HG03280 (cell line): ENCODE measurements at regions not wholly inside any gene's neighbourhood (a gene's known extent, or its start where the extent isn't known, plus 50 kb on each side); places are given as distances from the start of the nearest gene placed in this dataset.
"Not testable (repeated sequence)": the region's sequence is repeated elsewhere in the genome, so short reads cannot be mapped to it uniquely, and the experiment has no call there.

Experiments used
- ATAC-seq: cut with Tn5 transposase; IDR thresholded peaks from one replicate; pipeline ENCODE4 v1.9.1; 2021; ENCODE audit warnings: mild to moderate bottlenecking, moderate library complexity; ENCODE audit not compliant: unreplicated experiment

DNA sequence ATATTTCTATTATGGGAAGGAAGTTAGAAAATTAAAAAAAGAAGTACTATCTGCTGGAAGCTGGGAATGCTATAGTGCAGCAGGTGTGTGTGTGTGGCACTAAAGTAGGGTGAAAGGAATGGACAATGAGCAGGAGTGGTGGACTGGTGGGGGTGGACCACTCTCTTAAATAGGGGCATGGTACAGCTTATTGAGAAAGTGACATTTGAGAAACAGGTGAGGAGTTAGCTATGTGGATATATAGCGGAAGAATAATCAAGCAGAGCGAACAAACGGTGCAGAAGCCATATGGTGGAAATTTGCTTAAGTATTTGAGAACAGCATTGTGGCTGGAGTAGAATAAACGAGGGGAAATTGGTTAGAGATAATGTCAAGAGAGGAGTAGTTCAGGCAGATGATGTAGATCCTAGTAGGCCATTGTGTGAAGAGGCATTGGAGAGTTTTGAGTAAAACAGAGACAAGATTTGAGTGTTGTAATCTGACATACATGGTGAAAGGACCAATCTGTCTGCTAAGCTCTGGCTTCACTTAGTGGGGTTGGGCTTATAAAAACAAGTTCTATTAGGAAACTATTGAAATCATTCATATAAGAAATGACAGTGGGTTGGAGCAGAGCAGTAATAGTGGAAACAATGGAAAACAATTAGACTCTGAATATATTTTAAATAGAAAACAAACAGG lies 149.2 kb upstream of the SYT10 start:
- no peak for ATAC-seq

DNA sequence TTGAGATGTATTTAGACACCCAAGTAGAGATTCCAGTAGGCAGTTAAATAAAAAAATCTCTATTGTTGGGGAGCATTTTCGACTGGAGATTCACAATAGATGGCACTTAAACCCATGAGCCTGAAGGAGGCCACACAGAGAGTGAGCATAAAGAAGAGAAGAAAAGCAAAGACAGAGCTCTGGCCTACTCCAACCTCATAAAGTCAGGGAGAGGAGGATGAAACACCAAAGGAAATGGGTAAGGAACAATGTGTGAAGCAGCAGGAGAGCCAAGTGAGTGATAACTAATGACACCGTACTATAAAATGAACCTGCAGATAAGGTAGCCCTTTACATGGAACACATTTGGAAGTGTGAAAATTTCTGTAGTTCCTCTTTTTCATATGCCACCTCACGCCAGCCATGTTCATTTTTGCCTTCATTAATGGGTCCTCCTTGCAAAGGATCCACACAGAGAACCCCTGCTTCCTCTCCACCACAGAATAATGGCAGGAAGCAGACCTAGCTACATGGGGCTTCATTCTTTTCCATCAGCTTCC lies 150.0 kb upstream of the SYT10 start:
- ATAC-seq: no peak

DNA sequence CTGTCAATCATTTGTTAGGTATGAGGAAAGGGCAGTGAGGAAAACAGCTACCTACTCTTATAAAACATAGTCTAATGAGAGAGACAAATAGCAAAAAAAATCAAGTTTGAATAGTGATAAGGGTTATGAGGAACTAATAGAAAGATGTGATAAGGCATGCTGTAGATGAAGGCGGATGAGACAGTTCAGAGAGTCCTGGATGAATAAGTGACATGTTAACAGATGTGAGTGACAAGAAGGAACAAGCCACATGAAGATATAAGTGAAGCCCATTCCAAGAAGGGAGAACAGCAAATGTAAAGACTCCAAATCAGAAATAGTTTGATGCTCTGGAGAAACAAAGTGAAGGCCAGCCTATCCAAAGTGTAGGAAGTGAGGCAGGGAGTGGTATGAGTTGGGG lies 154.1 kb upstream of the SYT10 start:
- ATAC-seq: no peak

DNA sequence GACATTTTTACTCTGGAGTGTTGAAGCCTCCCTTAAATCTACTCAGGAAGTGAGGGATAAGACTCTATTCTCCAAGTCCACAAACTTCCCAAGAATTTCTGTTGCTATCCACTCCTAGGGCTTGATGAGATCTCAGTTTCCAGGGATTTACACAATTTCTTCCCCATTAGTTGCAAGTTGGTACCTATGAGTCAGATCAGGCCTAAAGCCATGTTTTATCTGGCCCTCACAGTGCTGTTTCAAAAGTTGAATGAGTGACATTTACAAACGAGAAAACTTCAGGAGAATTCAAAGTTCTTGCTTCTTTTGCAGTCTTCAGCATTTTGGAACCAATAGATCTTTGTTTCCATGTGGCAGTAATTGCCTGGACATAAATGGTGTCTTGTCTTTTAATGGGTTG lies 156.4 kb upstream of the SYT10 start:
- ATAC-seq: no peak

DNA sequence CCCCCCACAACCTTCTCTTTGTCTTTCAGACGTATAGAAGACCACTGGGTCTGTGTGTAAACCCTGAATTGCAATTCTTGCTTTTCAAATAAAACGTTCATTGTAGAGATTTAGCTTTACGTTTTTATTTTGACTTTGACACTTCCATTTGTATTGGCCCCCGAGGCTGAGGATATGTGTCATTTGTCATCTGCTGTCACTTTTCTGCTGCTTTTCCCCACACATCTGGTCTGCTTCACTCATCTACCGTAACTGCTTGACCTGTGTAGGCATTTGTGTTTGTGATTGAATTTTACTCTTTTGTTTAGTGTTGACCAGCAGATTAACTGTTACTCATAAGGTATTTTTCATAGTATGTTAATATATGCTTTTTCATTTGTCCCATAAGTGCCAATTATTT lies 157.2 kb upstream of the SYT10 start:
- no peak for ATAC-seq

GRCh38 chr12:33602515-33602914 lies 162.9 kb upstream of the SYT10 start:
- ATAC-seq: no peak

GRCh38 chr12:33605757-33606156 lies 166.1 kb upstream of the SYT10 start:
- no peak for ATAC-seq

- ATAC-seq: no peak
Observed at GRCh38 chr12:33609910-33610309, 170.3 kb upstream of the SYT10 start.

- ATAC-seq: no peak
Observed at GRCh38 chr12:33614630-33615029, 175.0 kb upstream of the SYT10 start.

GRCh38 chr12:33617218-33617617 lies 177.6 kb upstream of the SYT10 start:
- no peak for ATAC-seq

DNA sequence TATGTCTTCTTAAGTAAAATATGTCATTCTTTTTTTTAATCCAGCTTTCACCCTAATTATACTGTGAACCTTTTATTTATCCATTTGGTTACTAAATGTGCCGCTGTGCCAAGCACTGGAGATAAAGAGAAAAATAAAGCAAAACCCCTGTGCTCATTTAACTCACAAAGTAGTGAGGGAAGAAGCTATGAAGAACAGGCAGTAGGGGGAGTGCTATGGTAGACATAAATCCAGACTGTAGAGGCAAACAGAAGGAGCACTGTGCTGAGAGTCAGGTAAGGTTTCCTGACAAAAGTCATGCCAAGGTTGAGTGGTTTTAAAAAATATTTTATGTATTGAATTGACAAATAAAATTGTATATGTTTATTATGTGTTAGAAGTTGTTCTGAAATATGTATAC lies 188.5 kb upstream of the SYT10 start:
- ATAC-seq: no peak

GRCh38 chr12:33634544-33634943 lies 194.9 kb upstream of the SYT10 start:
- no peak for ATAC-seq

GRCh38 chr12:33636930-33637329 lies 197.3 kb upstream of the SYT10 start:
- not testable (repeated sequence) for ATAC-seq

DNA sequence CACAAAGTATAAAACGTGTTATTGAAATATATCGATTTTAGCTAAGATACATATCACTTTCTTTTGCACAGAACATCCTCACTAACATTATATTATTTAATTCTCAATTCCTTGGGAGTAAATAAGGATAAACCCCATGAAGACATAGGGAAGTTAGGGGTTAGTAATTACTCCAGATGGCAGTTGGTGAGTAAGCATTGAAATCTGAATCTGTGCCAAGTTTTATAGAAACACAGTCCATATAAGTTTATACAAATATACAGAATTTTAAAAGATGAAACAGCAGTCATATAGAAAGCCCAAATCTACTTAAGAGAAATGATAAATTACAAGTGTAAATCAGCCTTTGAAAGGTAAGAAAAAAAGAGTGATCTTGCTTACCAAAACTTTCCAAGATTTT lies 200.4 kb upstream of the SYT10 start:
- ATAC-seq: no peak

DNA sequence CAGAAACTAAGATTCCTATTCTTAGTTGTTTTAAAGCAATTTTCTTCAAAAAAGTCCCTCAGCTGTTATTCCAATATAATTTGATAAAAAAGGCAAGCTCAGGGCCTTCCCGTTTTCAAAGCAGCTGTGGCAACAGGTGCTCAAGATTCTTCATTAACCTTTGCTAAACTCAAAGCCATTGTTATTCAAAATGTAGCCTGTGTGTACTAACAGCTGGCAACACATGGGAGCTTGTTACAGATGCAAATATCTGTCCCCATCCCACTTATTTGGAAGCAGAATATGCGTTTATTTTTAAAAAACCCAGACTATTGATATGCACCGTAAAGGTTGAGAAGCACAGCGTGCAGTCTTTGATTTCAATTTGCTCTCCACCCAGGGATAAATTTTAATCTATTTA lies 210.4 kb upstream of the SYT10 start:
- no peak for ATAC-seq

- ATAC-seq: no peak
Observed at GRCh38 chr12:33650832-33651231, 211.2 kb upstream of the SYT10 start.

DNA sequence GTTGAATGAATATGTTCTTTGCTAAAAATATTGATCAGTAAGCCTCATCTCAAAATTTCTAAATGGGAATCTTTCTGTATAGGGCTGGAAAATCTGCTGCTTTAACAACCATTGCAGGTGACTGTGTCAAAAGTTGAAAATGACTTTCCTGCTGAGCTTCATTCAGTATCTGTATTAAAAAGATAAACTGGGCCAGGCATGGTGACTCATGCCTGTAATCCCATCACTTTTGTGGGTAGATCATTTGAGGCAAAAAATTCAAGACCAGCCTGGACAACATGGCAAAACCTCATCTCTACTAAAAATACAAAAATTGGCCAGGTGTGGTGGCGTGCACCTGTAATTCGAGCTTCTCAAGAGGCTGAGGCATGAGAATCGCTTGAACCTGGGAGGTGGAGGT lies 213.7 kb upstream of the SYT10 start:
- no peak for ATAC-seq

DNA sequence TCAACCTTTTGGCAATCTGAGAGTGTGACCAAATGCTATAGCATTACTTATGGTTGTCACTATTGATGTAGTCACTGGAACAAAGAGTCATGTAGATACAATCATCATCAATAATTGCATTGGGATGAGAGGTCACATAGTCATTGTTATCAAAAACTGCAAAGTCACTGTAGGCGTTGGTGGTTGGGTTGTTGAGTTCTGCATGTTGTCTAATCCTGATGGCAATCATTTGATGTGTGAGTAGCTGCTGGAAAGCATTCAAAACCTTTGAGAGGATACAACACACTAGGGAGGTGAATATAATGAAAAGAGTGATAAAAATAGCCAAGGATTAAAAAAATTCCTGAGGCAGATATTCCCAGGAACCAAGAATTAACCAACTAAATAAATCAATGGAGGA lies 214.7 kb upstream of the SYT10 start:
- ATAC-seq: no peak

DNA sequence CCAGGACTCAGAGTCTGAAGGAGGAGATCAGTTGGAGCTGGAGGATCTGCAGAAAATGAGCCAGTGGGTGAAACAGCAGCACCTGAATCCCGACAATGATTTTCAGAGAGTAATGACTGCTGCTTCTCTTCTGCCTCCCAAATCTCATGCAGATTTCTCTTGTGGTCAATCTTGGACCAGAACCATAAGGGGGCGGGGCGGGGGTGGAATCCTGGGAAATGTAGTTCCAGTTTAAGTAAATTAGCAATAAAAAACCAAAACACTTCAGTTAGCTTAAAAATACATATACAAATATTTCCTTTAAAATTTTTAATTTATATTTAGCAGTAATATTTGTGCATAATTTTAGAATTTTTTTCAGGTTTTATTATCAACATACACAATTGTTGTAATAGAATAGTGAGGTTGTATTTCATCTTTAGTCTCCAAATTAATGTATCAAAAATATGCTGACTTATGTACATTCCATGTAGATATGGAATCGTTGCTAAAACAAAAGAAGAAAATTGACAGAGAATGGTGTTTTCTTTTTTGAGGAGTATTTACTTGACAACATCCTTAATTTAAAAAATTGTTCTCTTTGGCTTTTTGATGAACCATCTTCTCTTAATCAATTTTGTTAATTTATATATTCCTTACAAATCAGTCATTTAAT lies 223.5 kb upstream of the SYT10 start:
- no peak for ATAC-seq

- ATAC-seq: no peak
Observed at GRCh38 chr12:33669349-33669748, 229.7 kb upstream of the SYT10 start.

DNA sequence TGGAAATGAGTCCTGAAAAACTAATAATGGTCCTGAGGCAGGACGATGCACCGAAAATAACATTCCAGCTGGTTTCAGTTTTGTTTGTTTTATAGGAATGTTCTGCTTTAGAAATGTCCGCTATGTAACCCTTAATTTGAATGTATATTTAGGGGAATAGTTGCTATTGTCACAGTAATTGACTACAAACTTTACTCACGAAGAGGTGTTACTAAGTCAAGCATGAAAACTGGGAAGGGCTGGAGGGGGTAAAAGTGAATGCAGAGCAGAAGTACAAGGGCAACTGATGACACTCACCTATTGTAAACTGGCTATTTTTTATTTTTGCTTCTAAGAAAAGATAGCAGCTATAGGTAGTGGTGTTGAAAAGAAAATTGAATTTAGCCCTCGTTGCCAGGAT lies 230.7 kb upstream of the SYT10 start:
- ATAC-seq: no peak

GRCh38 chr12:33671676-33672075 lies 232.1 kb upstream of the SYT10 start:
- ATAC-seq: no peak
